Bone marrow (tissue), 2 donors: ENCODE measurements at regions not wholly inside any gene's neighbourhood (a gene's known extent, or its start where the extent isn't known, plus 50 kb on each side); places are given as distances from the start of the nearest gene placed in this dataset.

ENCODE experiments used
- DNase-seq, 2 donors: peaks; one replicate each; lab custom pipeline; 2025; lab: John Stamatoyannopoulos, UW

GRCh38 chr9:80839821-80840675, 849.3 kb downstream of the TLE1 start:
- DNase-seq, result no peak

DNA sequence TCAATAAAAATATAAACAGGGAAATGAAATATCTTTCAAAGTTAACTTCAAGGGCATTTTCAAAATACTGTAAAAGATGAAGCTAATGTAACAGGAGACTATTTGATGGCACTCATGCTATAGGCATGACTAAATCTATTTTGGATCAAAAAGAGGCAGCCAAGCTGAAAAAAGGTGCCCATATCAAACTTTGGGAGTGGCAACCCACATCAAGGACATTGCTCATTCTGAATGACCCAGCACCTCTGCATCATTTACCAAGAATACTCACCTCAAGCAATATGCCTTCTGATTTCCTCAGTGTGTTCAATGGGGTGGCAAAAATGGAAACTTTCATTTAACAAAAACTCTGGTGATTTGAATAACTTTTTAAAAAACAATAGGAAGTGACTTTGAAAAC, 853.3 kb downstream of the TLE1 start:
- no peak for DNase-seq

DNA sequence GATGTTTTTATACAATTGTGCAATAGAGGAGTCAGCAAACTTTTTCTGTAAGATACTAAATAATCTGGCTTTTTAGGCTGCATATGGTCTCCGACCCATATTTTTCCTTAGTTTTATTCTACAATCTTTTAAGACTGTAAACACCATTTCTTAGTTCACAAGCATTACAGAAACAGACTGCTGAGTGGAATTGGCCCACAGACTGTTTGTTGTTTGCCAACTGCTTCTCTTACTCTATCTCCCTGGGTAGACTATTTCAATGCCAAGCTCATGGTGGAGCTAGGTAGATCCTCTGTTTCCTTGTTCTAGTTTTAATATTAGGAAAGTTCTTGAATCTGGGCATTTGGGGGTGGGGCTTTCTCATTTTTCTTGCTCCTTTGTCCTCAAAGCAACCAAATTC, 857.6 kb downstream of the TLE1 start:
- DNase-seq, result no peak

DNA sequence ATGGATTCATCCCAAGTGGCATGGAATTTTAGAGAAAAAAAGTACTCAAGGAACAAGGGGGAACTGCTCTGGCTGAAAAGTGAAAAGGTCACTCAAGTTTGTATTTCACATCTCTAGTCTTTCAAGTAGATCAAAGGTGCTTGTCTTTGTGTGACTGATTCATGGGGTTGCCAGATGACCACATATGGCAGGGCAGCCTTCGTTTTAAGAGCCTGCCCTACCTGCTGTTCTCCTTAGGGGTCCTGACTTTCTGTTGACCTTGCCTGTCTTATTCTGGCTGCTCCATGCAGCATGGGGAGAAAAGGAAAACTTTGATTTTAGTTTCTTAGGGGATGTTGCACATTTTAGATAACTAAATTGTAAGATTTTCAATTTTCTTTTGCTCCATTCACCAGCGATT, 877.7 kb downstream of the TLE1 start:
- DNase-seq, result no peak

GRCh38 chr9:80811003-80811402, 878.3 kb downstream of the TLE1 start:
- DNase-seq, result no peak

GRCh38 chr9:80806671-80807070, 882.7 kb downstream of the TLE1 start:
- DNase-seq, result no peak

DNA sequence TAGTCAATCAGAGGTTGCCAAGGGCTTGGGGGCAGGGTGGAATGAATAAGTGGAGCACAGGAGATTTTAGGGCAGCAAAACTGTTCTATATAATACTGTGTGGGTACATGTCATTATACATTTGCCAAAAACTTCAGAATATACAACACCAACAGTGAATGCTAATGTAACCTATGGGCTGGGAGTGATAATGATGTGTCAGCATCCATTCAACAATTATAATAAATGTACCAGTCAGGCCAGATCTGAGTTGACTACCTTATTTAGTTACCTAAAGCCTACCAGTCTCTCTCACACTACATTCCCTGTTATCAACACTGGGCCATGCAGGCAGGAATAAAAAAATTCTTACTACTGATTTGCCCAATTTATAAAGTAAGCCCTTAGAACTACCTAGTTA, 884.5 kb downstream of the TLE1 start:
- DNase-seq, result no peak

DNA sequence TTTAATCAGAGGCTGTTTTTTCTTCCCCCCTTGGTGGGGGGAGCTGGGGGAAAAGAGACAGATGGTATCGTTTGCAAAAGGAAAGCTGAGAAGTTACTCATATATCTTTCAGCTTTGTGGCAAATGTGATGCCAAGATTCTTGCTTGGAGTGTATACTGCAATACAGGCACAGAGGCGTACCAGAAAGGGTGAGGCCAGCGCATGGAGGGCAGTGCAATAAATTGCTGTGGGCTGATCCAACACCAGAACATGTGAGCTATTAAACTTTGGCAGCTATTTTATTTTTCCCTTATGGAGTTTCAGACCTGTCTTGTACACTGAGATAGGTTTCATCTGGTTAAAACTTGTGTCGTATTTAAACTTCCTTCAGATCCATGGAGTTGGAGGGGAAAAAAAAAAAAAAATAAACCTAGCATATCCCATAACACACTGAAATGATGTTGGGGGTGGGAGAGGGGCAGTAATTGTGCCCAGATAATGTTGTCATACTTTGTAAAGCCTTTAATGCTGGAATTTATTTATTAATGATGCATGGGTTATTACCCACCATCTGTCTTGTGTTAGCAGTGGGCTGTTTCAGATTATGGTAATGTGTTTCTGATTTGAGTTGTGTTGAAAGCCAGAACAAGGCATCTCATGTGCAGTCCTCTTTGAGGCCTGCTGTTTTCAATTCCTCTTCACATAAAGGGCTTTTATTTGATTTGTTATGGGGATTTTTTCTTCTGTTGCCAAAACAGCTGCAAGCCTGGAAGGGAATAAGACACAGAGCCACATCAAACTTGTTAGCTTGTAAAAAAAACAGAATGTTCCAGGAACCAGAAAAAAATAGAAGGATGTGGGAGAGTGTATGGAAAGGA, 891.3 kb downstream of the TLE1 start:
- DNase-seq, result no peak

- DNase-seq, result no peak
These were observed 892.1 kb downstream of the TLE1 start for GRCh38 chr9:80797101-80797829.

- DNase-seq, result no peak
These were observed 892.7 kb downstream of the TLE1 start for GRCh38 chr9:80796632-80797031.

- DNase-seq, result no peak
These were observed 895.1 kb downstream of the TLE1 start for GRCh38 chr9:80794197-80794596.

- no peak for DNase-seq
These were observed 895.6 kb downstream of the TLE1 start for GRCh38 chr9:80793706-80794105.

DNA sequence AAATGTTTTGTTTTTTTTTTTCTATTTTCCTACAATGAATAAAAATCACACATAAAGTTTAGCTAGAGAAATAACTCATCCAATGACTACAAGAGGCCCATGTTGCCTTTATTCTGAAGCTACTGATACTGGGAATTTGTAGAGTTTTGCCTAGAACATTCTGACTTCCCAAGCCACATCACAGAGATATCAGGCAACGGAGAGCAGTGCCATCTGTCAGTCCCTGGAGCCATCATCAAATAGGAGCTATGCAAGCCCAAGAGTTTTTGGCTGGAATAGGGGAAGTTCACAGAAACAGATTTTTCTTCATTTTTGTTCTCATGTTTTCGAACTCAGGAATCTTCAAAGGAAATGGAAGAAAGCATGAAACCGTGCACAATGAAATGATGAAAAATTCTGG, 896.6 kb downstream of the TLE1 start:
- no peak for DNase-seq

DNA sequence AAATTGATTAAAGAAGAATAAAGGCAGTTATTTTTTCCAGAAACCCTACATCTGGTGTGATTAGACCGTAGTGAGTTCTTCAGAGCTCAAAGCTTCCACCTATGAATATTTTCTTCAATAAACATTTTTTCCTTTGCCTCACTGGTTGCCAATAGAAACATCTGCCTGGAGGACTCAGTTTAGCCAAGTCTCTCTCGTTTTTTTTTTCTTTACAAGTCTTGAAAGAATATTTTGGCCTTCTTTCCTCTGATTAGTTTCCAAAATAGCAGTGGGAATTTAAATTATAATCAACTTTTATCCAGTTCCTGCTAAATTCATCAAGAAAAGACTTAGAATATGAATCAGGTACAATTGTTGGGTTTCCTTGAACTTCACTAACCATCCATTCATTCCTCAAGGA, 897.5 kb downstream of the TLE1 start:
- DNase-seq, result no peak

DNA sequence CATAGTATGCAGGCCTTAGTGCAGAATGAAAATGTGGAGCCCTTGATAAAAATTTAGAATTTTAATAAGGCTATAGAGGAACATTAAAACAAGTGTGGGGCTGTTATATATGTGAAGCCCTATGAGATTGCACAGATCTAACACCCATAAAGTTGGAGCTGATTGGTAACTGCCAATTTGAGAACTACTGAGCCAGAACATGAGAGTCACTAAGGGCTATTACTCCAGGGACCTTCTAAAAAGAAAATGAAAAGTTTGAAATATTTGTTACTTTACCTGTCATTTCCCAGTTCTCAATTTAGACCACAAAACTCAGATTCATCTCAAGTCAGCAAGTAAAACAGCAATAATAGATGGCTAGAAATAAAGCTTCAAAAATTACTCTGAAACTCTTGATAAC, 898.6 kb downstream of the TLE1 start:
- no peak for DNase-seq

DNA sequence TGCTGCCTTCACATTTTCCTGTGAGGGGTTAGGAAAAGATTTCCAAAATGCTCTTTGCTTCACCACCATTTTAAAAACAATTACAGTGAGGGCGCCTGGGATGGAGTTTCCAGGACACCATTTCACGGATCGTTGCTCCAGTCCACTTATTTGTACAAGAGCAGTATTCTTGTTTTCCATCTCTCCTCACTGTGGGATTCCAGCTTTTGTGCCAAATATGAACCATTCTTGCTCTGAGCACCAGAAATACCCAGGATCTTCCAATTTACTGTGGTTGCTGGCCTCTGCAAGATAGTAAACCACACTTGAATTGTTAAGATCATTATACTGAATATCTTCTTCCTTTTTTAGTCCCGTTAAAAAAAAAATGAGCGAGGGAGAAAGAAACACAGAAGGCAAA, 899.5 kb downstream of the TLE1 start:
- no peak for DNase-seq

DNA sequence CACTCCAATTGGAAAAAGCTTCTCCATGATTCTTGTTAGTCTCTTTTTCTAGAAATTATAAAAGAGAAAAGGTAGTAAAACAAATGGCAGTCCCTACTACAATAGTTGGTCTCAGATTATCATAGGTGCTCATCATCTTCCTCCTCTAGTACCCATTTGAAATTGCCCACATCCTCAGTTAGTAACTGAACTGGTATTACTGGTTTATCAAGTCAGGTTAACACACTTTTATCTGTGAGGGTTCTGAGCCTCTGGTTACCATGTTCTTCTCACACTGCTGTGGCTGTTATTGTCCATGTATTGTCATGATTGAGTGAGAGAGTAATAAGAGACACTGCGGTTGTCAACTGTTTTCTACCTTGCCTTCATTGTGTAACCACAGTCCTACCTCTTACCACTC, 901.7 kb downstream of the TLE1 start:
- DNase-seq, result no peak

- DNase-seq, result no peak
These were observed 904.7 kb downstream of the TLE1 start for GRCh38 chr9:80784647-80785046.

- no peak for DNase-seq
These were observed 913.4 kb downstream of the TLE1 start for GRCh38 chr9:80775971-80776370.

GRCh38 chr9:80775530-80775929, 913.8 kb downstream of the TLE1 start:
- no peak for DNase-seq

GRCh38 chr9:80771555-80772347, 917.6 kb downstream of the TLE1 start:
- no peak for DNase-seq

DNA sequence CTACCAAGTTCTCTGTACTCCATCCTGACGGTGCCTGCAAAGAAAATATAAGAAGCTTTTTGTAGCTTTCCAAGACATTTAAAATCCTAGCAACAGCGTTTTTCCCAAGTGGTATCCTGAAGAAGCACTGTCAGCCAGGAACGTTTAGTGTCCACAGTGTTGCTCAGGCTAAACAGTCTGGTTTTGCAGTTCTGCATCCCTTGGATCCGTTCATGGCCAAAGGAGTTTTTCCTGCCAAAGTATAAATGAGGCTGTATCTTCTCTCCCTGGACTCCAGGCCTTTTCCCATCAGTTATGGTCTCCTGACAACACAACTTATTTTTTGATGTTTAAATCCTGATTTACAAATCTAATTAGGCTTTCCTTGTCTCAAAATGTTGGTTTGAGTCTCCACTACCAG, 925.8 kb downstream of the TLE1 start:
- no peak for DNase-seq
